Adrenal gland (tissue), 9 donors: ENCODE measurements at regions not wholly inside any gene's neighbourhood (a gene's known extent, or its start where the extent isn't known, plus 50 kb on each side); places are given as distances from the start of the nearest gene placed in this dataset.

Experiments
- DNase-seq, 7 donors: peaks; one replicate each; pipeline ENCODE4 v3.0.0-alpha.2; 2019 to 2020
- H3K27ac ChIP-seq, 5 donors: fragments of 200-600 bp; sonication (generic) in 4 of 5; 1 replicate in 3 of 5; 2 replicates in 2 of 5; pipeline versions ENCODE4 v1.5.1 to v1.8.0; 2016 to 2020; ENCODE audit warnings: mild to moderate bottlenecking in 1 of 5
- H3K27me3 ChIP-seq: fragments of 200-600 bp; 2 replicates; pipeline ENCODE4 v1.8.0; 2021
- H3K36me3 ChIP-seq, 2 donors: fragments of 200-600 bp; replicated peaks in 1 of 2; 1 replicate in 1 of 2; 2 replicates in 1 of 2; pipeline versions ENCODE4 v1.5.1 to v1.8.0; 2018 to 2022
- H3K4me1 ChIP-seq, 2 donors: fragments of 200-600 bp; replicated peaks in 1 of 2; 1 replicate in 1 of 2; 2 replicates in 1 of 2; pipeline versions ENCODE4 v1.5.1 to v1.8.0; 2018 to 2021
- H3K4me3 ChIP-seq, 4 donors: fragments of 200-600 bp; sonication (generic) in 3 of 4; one replicate each; pipeline ENCODE4 v1.5.1; 2016 to 2018
- H3K9me3 ChIP-seq, 3 donors: fragments of 200-600 bp; sonication (generic) in 1 of 3; replicated peaks in 1 of 3; 1 replicate in 2 of 3; 2 replicates in 1 of 3; pipeline versions ENCODE4 v1.5.1 to v1.8.0; 2016 to 2021
- CTCF ChIP-seq, 6 experiments: fragments of 450-650 bp in 4 of 6; fragments of 200-600 bp in 2 of 6; sonication (generic) in 1 of 6; IDR thresholded peaks; 1 replicate in 5 of 6; 2 replicates in 1 of 6; pipeline versions ENCODE4 v1.5.1 to v1.8.0; 2016 to 2021; ENCODE audit warnings: antibody characterized with exemption in 6 of 6, mild to moderate bottlenecking in 2 of 6, moderate library complexity in 1 of 6
- POLR2A ChIP-seq, 2 donors: fragments of 450-650 bp; IDR thresholded peaks; one replicate each; pipeline ENCODE4 v1.6.1; 2017; ENCODE audit warnings: antibody characterized with exemption in 2 of 2, mild to moderate bottlenecking in 2 of 2, moderate library complexity in 1 of 2
- WGBS, 4 donors: extraction: QIAGEN DNeasy Blood & Tissue Kit in 2 of 4; methylation state at CpG; one replicate each; pipeline versions ENCODE4 v1.1.5 to v1.1.7; 2013 to 2017; 5-methylcytosine and 5-hydroxymethylcytosine counted together
- intact Hi-C, 2 donors: fragments of 100-400 bp; cut with DNase I; formaldehyde crosslinking; loops; one replicate each; pipeline versions ENCODE4 v1.14.1 to v1.15.0; 2022 to 2023
- donor health status: healthy with polysubstance abuse.
- donor health status: Bipolar disorder and iron deficiency.
- donor health status: DM: yes; HTN: yes; CAD: no.
- donor health status: DM: no; HTN: no; CAD: no.
- donor health status: DM: no; HTN: no; CAD: no.

GRCh38 chr1:157460381-157460780 is 91.9 kb downstream of the FCRL5 start:
- no peak for DNase-seq
- no peak overlapping the region for H3K4me3 ChIP-seq
- no peaks in the 10 kb centered on the region for H3K4me1 ChIP-seq
- no peaks in the 10 kb centered on the region for H3K9me3 ChIP-seq
- H3K36me3 ChIP-seq, result no peaks in the 10 kb centered on the region
- no peaks in the 10 kb centered on the region for H3K27me3 ChIP-seq
- no peak overlapping the region for H3K27ac ChIP-seq
- 63 to 89% (median 80%) methylated on average over 1 of the region's 1 CpG for WGBS, 4 donors
- intact Hi-C loops, result no loop called here
- TF ChIP-seq CTCF (IDR thresholded peaks at IDR 0.05) (no peak), POLR2A (IDR thresholded peaks at IDR 0.05) (no peak)

- Histone ChIP-seq H3K27me3 (no peaks in the 10 kb centered on the region), H3K4me1 (no peaks in the 10 kb centered on the region), H3K36me3 (no peaks in the 10 kb centered on the region), H3K4me3 (no peak overlapping the region), H3K9me3 (no peaks in the 10 kb centered on the region), H3K27ac (no peak overlapping the region)
- WGBS, 4 donors, result 64 to 72% (median 70%) methylated on average over 3 of the region's 3 CpGs
- no peak for DNase-seq
- intact Hi-C loops, result no loop called here
- TF ChIP-seq CTCF (IDR thresholded peaks at IDR 0.05) (no peak), POLR2A (IDR thresholded peaks at IDR 0.05) (no peak)
Measured at GRCh38 chr1:157457279-157457678, 95.0 kb downstream of the FCRL5 start.

DNA sequence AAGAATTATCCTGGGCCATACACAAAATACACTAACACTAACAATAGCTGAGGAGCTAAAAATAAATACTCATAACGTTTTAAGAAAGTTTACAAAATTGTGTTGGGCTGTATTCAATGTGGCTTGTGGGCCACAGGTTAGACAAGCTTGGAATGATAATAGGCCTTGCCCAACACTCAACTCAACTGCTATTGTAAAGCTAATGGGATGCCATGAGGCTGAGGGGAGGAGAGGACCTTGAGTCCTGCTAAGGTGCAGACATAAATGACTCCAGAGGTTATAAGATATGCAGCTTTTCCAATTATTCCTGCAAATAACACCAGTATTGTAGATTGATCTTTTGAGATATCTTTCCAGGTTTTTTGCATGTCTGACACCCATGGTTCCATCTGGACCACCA is 97.0 kb downstream of the FCRL5 start:
- no peaks in the 10 kb centered on the region for H3K9me3 ChIP-seq
- H3K27me3 ChIP-seq, result no peaks in the 10 kb centered on the region
- WGBS, 4 donors, result 0 to 28% (median 20%) methylated on average over 1 of the region's 1 CpG
- TF ChIP-seq POLR2A (IDR thresholded peaks at IDR 0.05), result no peak
- TF ChIP-seq CTCF (IDR thresholded peaks at IDR 0.05), result no peak
- H3K36me3 ChIP-seq, result no peaks in the 10 kb centered on the region
- no peaks in the 10 kb centered on the region for H3K4me1 ChIP-seq
- intact Hi-C loops, result no loop called here
- no peak for DNase-seq
- H3K27ac ChIP-seq, result no peak overlapping the region
- H3K4me3 ChIP-seq, result no peak overlapping the region

DNA sequence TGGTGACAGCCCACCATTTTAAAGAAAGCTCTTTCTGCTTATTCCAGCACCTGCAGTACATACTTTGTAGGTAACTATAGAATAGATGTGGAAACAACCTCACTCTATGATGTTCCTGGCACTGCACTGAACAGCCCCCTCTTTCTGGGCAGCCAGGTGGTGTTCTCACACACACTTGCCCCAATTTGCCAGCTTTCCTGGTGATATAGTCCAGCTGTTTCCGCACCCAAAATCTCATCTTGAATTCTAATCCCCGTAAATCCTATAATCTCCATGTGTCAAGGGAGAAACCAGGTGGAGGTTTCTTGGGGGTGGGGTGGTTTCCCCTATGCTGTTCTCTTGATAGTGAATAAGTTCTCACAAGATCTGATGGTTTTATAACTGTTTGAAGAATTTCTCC is 102.2 kb downstream of the FCRL5 start:
- Histone ChIP-seq H3K4me1 (no peaks in the 10 kb centered on the region), H3K27ac (no peak overlapping the region), H3K27me3 (no peaks in the 10 kb centered on the region), H3K36me3 (no peaks in the 10 kb centered on the region), H3K4me3 (no peak overlapping the region), H3K9me3 (no peaks in the 10 kb centered on the region)
- WGBS, 4 donors, result 90 to 95% (median 93%) methylated on average over 2 of the region's 2 CpGs
- intact Hi-C loops, result no loop called here
- no peak for DNase-seq
- TF ChIP-seq POLR2A (IDR thresholded peaks at IDR 0.05) (no peak), CTCF (IDR thresholded peaks at IDR 0.05) (no peak)
